HepG2 (cell line): ENCODE measurements at regions not wholly inside any gene's neighbourhood (a gene's known extent, or its start where the extent isn't known, plus 50 kb on each side); places are given as distances from the start of the nearest gene placed in this dataset.
A peak's percentile ranks its signal among the peaks of the same experiment; 100 is the strongest.

Experiments
- CC2D1A ChIP-seq: sonication (generic); formaldehyde crosslinking; IDR thresholded peaks from 2 replicates; pipeline ENCODE4 v1.8.1; 2023; ENCODE audit warnings: mild to moderate bottlenecking, missing genetic modification reagents
- DMAP1 ChIP-seq: IDR thresholded peaks from 2 replicates; pipeline ENCODE4 v1.6.1; 2016
- HMGXB3 ChIP-seq: sonication (generic); formaldehyde crosslinking; IDR thresholded peaks from 2 replicates; pipeline ENCODE4 v1.4.0; 2020; ENCODE audit warnings: missing genetic modification reagents, borderline replicate concordance
- KLF15 ChIP-seq: sonication (generic); formaldehyde crosslinking; IDR thresholded peaks from 2 replicates; pipeline ENCODE4 v1.8.1; 2023; ENCODE audit warnings: borderline replicate concordance, mild to moderate bottlenecking, inconsistent platforms, missing genetic modification reagents, mixed read lengths
- MAFG ChIP-seq: sonication (generic); formaldehyde crosslinking; IDR thresholded peaks from 2 replicates; pipeline ENCODE4 v1.5.1; 2020; ENCODE audit warnings: mild to moderate bottlenecking, missing genetic modification reagents
- NAIF1 ChIP-seq: sonication (generic); formaldehyde crosslinking; IDR thresholded peaks from 2 replicates; pipeline ENCODE4 v1.5.0; 2020; ENCODE audit warnings: mild to moderate bottlenecking, missing genetic modification reagents, borderline replicate concordance
- NBN ChIP-seq: fragments of 450-650 bp; conservative IDR thresholded peaks from 2 replicates; pipeline ENCODE4 v1.6.1; 2017
- NFE2L2 ChIP-seq: fragments of 150-350 bp; IDR thresholded peaks from 2 replicates; pipeline ENCODE4 v1.6.1; 2014; ENCODE audit warnings: low read length
- PHF20 ChIP-seq: sonication (generic); formaldehyde crosslinking; IDR thresholded peaks from 2 replicates; pipeline ENCODE4 v1.5.0; 2020; ENCODE audit warnings: mild to moderate bottlenecking, missing genetic modification reagents
- POLR2A ChIP-seq, 2 experiments: IDR thresholded peaks; 2 replicates each; pipeline ENCODE4 v1.6.1; 2011; ENCODE audit warnings: low read depth in 2 of 2, low read length in 2 of 2, mild to moderate bottlenecking in 1 of 2, moderate library complexity in 1 of 2; ENCODE audit not compliant: insufficient read depth in 1 of 2
- RARG ChIP-seq: sonication (generic); formaldehyde crosslinking; IDR thresholded peaks from 2 replicates; pipeline ENCODE4 v1.4.0; 2020; ENCODE audit warnings: low read depth, mild to moderate bottlenecking, missing genetic modification reagents
- SRSF1 ChIP-seq: fragments of 200-400 bp; formaldehyde crosslinking; optimal IDR thresholded peaks from 2 replicates; pipeline ENCODE3; 2017; ENCODE audit warnings: mild to moderate bottlenecking, low read depth, low read length, moderate library complexity
- SRY ChIP-seq: sonication (generic); formaldehyde crosslinking; IDR thresholded peaks from 2 replicates; pipeline ENCODE4 v1.8.0; 2022; ENCODE audit warnings: mild to moderate bottlenecking, missing genetic modification reagents
- THAP8 ChIP-seq: sonication (generic); formaldehyde crosslinking; IDR thresholded peaks from 2 replicates; pipeline ENCODE4 v1.5.1; 2020; ENCODE audit warnings: missing genetic modification reagents, mild to moderate bottlenecking, borderline replicate concordance
- ZBTB7B ChIP-seq: sonication (generic); formaldehyde crosslinking; IDR thresholded peaks from 2 replicates; pipeline ENCODE4 v1.4.0; 2020; ENCODE audit warnings: missing genetic modification reagents
- ZKSCAN5 ChIP-seq: sonication (generic); formaldehyde crosslinking; IDR thresholded peaks from 2 replicates; pipeline ENCODE4 v1.5.1; 2020; ENCODE audit warnings: mild to moderate bottlenecking, missing genetic modification reagents
- ZNF121 ChIP-seq: sonication (generic); formaldehyde crosslinking; IDR thresholded peaks from 2 replicates; pipeline ENCODE4 v1.5.0; 2020; ENCODE audit warnings: mild to moderate bottlenecking, missing genetic modification reagents
- ZSCAN9 ChIP-seq: IDR thresholded peaks from 2 replicates; pipeline ENCODE4 v1.6.1; 2016; ENCODE audit warnings: borderline replicate concordance
- TF ChIP-seq, protein P1 (sequence below): sonication (generic); formaldehyde crosslinking; IDR thresholded peaks from 2 replicates; pipeline ENCODE4; 2020; ENCODE audit warnings: missing genetic modification reagents, mild to moderate bottlenecking, borderline replicate concordance
- TF ChIP-seq, protein P2 (sequence below): IDR thresholded peaks from 2 replicates; pipeline ENCODE4 v1.6.1; 2012; ENCODE audit warnings: inconsistent platforms
- TF ChIP-seq, protein P3 (sequence below): sonication (generic); formaldehyde crosslinking; IDR thresholded peaks from 2 replicates; pipeline ENCODE4 v1.9.0; 2021; ENCODE audit warnings: missing genetic modification reagents, mild to moderate bottlenecking, borderline replicate concordance
- TF ChIP-seq, protein P4 (sequence below): sonication (generic); formaldehyde crosslinking; IDR thresholded peaks from 2 replicates; pipeline ENCODE4 v1.8.0; 2022; ENCODE audit warnings: mild to moderate bottlenecking, missing genetic modification reagents, moderate library complexity

DNA sequence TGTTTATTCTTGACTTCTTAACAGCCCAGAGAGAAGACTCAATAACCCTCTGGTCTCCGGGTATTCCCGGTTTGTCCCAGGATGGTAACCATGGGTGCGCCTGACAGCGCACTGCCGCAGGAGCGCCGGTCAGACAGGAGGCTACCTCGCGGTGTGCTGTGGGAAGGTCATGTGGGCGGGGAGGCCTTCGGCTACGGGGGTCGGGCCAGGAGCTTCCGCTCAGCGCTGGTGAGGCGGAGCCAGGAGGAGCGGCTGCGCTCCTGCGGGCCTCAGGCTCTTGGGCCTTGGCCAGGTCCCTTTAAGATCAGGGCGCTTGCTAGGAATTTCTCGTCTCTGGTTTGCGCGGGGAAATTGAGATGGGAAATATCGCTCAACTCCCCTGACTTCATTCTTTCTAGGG, 182.3 kb upstream of the NDN start (continued):
- TF ChIP-seq, protein P1, sequence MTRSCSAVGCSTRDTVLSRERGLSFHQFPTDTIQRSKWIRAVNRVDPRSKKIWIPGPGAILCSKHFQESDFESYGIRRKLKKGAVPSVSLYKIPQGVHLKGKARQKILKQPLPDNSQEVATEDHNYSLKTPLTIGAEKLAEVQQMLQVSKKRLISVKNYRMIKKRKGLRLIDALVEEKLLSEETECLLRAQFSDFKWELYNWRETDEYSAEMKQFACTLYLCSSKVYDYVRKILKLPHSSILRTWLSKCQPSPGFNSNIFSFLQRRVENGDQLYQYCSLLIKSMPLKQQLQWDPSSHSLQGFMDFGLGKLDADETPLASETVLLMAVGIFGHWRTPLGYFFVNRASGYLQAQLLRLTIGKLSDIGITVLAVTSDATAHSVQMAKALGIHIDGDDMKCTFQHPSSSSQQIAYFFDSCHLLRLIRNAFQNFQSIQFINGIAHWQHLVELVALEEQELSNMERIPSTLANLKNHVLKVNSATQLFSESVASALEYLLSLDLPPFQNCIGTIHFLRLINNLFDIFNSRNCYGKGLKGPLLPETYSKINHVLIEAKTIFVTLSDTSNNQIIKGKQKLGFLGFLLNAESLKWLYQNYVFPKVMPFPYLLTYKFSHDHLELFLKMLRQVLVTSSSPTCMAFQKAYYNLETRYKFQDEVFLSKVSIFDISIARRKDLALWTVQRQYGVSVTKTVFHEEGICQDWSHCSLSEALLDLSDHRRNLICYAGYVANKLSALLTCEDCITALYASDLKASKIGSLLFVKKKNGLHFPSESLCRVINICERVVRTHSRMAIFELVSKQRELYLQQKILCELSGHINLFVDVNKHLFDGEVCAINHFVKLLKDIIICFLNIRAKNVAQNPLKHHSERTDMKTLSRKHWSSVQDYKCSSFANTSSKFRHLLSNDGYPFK (CRISPR knock-in tag) = no peak
- TF ChIP-seq CC2D1A (no peak), SRY (CRISPR knock-in tag) (no peak), NAIF1 (CRISPR knock-in tag) (no peak), POLR2A (IDR thresholded peaks at IDR 0.05; ENCODE audit: insufficient read depth in 1 of 2, low read depth in 2 of 2, low read length in 2 of 2) (no peak), RARG (no peak), ZKSCAN5 (CRISPR knock-in tag) (no peak), ZSCAN9 (CRISPR knock-in tag) (no peak), PHF20 (CRISPR knock-in tag) (0 out of 2 replicates have a peak, but pooled peaks have one; percentile 25), KLF15 (no peak), SRSF1 (no peak), ZNF121 (CRISPR knock-in tag) (no peak), NFE2L2 (no peak), MAFG (CRISPR knock-in tag) (no peak), NBN (no peak), THAP8 (CRISPR knock-in tag) (no peak), ZBTB7B (CRISPR knock-in tag) (0 out of 2 replicates have a peak, but pooled peaks have one; percentile 27), DMAP1 (CRISPR knock-in tag) (no peak), HMGXB3 (CRISPR knock-in tag) (no peak)
- TF ChIP-seq, protein P2, sequence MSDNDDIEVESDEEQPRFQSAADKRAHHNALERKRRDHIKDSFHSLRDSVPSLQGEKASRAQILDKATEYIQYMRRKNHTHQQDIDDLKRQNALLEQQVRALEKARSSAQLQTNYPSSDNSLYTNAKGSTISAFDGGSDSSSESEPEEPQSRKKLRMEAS = peak; percentile 55; the same call in 1 of the 2 replicates
- TF ChIP-seq, protein P3, sequence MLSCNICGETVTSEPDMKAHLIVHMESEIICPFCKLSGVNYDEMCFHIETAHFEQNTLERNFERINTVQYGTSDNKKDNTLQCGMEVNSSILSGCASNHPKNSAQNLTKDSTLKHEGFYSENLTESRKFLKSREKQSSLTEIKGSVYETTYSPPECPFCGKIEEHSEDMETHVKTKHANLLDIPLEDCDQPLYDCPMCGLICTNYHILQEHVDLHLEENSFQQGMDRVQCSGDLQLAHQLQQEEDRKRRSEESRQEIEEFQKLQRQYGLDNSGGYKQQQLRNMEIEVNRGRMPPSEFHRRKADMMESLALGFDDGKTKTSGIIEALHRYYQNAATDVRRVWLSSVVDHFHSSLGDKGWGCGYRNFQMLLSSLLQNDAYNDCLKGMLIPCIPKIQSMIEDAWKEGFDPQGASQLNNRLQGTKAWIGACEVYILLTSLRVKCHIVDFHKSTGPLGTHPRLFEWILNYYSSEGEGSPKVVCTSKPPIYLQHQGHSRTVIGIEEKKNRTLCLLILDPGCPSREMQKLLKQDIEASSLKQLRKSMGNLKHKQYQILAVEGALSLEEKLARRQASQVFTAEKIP (CRISPR knock-in tag) = no peak
- TF ChIP-seq, protein P4, sequence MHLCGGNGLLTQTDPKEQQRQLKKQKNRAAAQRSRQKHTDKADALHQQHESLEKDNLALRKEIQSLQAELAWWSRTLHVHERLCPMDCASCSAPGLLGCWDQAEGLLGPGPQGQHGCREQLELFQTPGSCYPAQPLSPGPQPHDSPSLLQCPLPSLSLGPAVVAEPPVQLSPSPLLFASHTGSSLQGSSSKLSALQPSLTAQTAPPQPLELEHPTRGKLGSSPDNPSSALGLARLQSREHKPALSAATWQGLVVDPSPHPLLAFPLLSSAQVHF (CRISPR knock-in tag) = no peak
